GM18870 (cell line): ENCODE measurements at regions not wholly inside any gene's neighbourhood (a gene's known extent, or its start where the extent isn't known, plus 50 kb on each side); places are given as distances from the start of the nearest gene placed in this dataset.

Experiments used
- ATAC-seq: cut with Tn5 transposase; IDR thresholded peaks from one replicate; pipeline ENCODE4 v1.9.1; 2021; ENCODE audit warnings: moderate library complexity; ENCODE audit not compliant: unreplicated experiment

GRCh38 chr11:95717314-95717713 is 72.3 kb downstream of the FAM76B start:
- no peak for ATAC-seq

- peak; percentile 10 for ATAC-seq
Observed at GRCh38 chr11:95716266-95716665, 73.3 kb downstream of the FAM76B start.

GRCh38 chr11:95715777-95716241 is 73.8 kb downstream of the FAM76B start:
- ATAC-seq, result peak; percentile 83

GRCh38 chr11:95714843-95715776 is 74.5 kb downstream of the FAM76B start:
- peak; percentile 21 for ATAC-seq

GRCh38 chr11:95713428-95713827 is 76.2 kb downstream of the FAM76B start:
- ATAC-seq, result no peak

GRCh38 chr11:95711945-95712221 is 77.7 kb downstream of the FAM76B start:
- no peak for ATAC-seq

- no peak for ATAC-seq
Observed at GRCh38 chr11:95711162-95711944, 78.2 kb downstream of the FAM76B start.

- ATAC-seq, result no peak
Observed at GRCh38 chr11:95708681-95709080, 80.9 kb downstream of the FAM76B start.

GRCh38 chr11:95706974-95707387 is 82.6 kb downstream of the FAM76B start:
- no peak for ATAC-seq

- peak; percentile 84 for ATAC-seq
Observed at GRCh38 chr11:95705485-95706124, 84.0 kb downstream of the FAM76B start.

GRCh38 chr11:95704865-95705264 is 84.7 kb downstream of the FAM76B start:
- ATAC-seq, result no peak

- no peak for ATAC-seq
Observed at GRCh38 chr11:95703049-95703448, 86.5 kb downstream of the FAM76B start.

- ATAC-seq, result no peak
Observed at GRCh38 chr11:95702526-95702925, 87.1 kb downstream of the FAM76B start.

GRCh38 chr11:95700471-95700817 is 89.1 kb downstream of the FAM76B start:
- peak; percentile 39 for ATAC-seq

GRCh38 chr11:95699631-95700470 is 89.7 kb downstream of the FAM76B start:
- peak; percentile 41 for ATAC-seq

- ATAC-seq, result no peak
Observed at GRCh38 chr11:95698676-95699557, 90.7 kb downstream of the FAM76B start.

- ATAC-seq, result no peak
Observed at GRCh38 chr11:95697614-95698408, 91.8 kb downstream of the FAM76B start.

- no peak for ATAC-seq
Observed at GRCh38 chr11:95695181-95695580, 94.4 kb downstream of the FAM76B start.

- no peak for ATAC-seq
Observed at GRCh38 chr11:95693298-95693697, 96.3 kb downstream of the FAM76B start.
